ENCODE measurements at regions not wholly inside any gene's neighbourhood (a gene's known extent, or its start where the extent isn't known, plus 50 kb on each side); places are given as distances from the start of the nearest gene placed in this dataset.

- DNase-seq = no peak
These were observed 67.1 kb downstream of the ENGASE start for GRCh38 chr17:79141578-79142355.

- no peak for DNase-seq
These were observed 64.2 kb downstream of the ENGASE start for GRCh38 chr17:79138826-79139225.

- no peak for DNase-seq
These were observed 63.2 kb downstream of the ENGASE start for GRCh38 chr17:79137789-79138165.

GRCh38 chr17:79137015-79137788 is 62.6 kb downstream of the ENGASE start:
- no peak for DNase-seq

GRCh38 chr17:79136596-79136995 is 62.0 kb downstream of the ENGASE start:
- DNase-seq = no peak
